ENCODE measurements at regions not wholly inside any gene's neighbourhood (a gene's known extent, or its start where the extent isn't known, plus 50 kb on each side); places are given as distances from the start of the nearest gene placed in this dataset.
A peak's percentile ranks its signal among the peaks of the same experiment; 100 is the strongest.

DNA sequence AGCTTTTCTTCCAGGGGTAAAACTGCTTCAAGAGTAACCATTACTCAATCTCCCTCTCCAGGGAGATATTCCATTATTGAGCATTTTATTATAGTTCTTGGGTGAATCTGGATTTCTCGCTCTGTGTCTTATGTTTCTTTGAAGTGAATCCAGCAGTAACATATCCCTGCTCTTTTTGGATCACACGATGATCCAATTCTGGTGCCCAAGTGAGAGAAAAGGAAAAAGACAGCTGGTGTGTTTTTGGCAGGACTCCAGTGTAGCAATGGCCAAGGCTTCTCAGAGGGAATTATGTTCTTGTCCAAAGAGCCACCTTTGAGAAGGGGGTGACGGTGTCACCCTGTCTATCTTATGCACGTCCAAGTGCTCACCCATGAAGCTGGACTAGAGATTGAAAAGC lies 140.3 kb upstream of the ERRFI1 start:
- Mint-ChIP-seq H3K4me3 (no peak overlapping the region), H3K27ac (peak overlapping the region in 1 of 6 donors; percentile 56), H3K36me3 (no peaks in the 10 kb centered on the region), H3K4me1 (peaks cover 9 to 11% (median 10%) of the 10 kb centered on the region in 3 donors), H3K9me3 (peaks cover 0 to 1% (median 0%) of the 10 kb centered on the region in 7 donors), H3K27me3 (peaks cover 4 to 25% (median 24%) of the 10 kb centered on the region in 3 donors)
- ATAC-seq (ENCODE audit: low read depth in 2 of 2) = no peak
- no peak for DNase-seq

GRCh38 chr1:8165595-8166360 lies 139.7 kb upstream of the ERRFI1 start:
- no peaks in the 10 kb centered on the region for H3K36me3 Mint-ChIP-seq
- no peak overlapping the region for H3K27ac Mint-ChIP-seq
- peaks cover 9 to 11% (median 10%) of the 10 kb centered on the region in 3 donors for H3K4me1 Mint-ChIP-seq
- peaks cover 6 to 31% (median 27%) of the 10 kb centered on the region in 3 donors for H3K27me3 Mint-ChIP-seq
- ATAC-seq (ENCODE audit: low read depth in 2 of 2) (no peak), DNase-seq (no peak)
- H3K9me3 Mint-ChIP-seq = peaks cover 0 to 1% (median 0%) of the 10 kb centered on the region in 7 donors
- H3K4me3 Mint-ChIP-seq = peak overlapping the region in 1 of 8 donors; percentile 43

DNA sequence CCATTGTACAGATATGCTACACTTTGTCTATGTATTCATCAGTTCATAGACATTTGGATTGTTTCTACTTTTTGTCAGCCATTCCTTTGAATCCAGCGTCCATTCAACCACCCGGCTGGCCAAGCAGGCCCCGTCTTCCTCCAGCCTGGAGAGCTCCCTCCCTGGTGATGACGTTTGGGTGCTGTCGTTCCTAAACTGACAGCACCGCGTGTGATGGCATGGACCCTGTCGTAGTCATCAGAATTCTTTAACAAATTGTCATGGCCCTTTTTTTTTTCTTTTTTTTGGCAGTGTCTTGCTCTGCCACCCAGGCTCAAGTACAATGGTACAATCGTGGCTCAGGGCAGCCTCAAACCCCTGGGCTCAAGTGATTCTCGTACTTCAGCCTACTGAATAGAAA lies 138.6 kb upstream of the ERRFI1 start:
- DNase-seq (no peak), ATAC-seq (ENCODE audit: low read depth in 2 of 2) (no peak)
- Mint-ChIP-seq H3K4me3 (no peak overlapping the region), H3K4me1 (peaks cover 4 to 5% (median 5%) of the 10 kb centered on the region in 3 donors), H3K36me3 (no peaks in the 10 kb centered on the region), H3K9me3 (peaks cover 0 to 1% (median 0%) of the 10 kb centered on the region in 7 donors), H3K27me3 (peaks cover 9 to 34% (median 27%) of the 10 kb centered on the region in 3 donors), H3K27ac (no peak overlapping the region)

DNA sequence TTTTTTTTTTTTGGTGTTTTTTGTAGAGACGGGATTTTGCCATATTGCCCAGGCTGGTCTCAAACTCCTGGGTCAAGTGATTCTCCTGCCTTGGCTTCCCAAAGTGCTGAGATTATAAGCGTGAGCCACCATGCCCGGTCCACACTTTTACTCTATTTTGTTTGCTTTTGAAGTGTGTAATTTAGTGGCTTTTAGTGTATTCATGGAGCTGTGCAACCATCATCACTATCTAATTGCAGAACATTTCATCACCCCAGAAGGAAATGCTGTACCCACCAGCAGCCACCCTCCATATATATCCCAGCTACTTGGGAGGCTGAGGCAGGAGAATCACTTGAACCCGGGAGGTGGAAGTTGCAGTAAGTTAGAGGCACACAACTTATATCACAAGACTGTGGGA lies 136.9 kb upstream of the ERRFI1 start:
- no peak overlapping the region for H3K27ac Mint-ChIP-seq
- H3K9me3 Mint-ChIP-seq = peaks cover 0 to 4% (median 0%) of the 10 kb centered on the region in 7 donors
- no peak for DNase-seq
- H3K36me3 Mint-ChIP-seq = no peaks in the 10 kb centered on the region
- H3K27me3 Mint-ChIP-seq = peaks cover 14 to 38% (median 35%) of the 10 kb centered on the region in 3 donors
- no peak overlapping the region for H3K4me3 Mint-ChIP-seq
- no peaks in the 10 kb centered on the region for H3K4me1 Mint-ChIP-seq
- no peak for ATAC-seq (ENCODE audit: low read depth in 2 of 2)

DNA sequence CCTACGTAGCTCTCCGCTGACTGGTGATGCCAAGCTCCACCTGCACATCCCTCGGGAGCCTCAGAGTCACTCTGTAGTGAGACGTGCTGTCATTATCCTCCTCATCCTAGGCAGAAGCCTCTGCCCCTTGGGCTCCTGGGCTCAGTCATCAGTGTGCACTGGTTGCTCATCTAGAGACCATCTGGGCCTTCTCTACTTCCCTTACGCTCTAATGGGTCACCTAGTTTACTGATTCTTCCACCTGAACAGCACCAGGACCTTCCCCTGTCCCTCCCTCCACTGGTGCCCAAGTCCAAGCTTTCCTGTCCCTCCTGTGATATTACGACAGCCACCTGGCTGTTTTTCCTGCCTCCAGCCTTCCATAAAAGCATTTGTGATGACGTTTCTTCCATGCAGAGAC lies 136.1 kb upstream of the ERRFI1 start:
- Mint-ChIP-seq H3K27me3 (peaks cover 14 to 46% (median 44%) of the 10 kb centered on the region in 3 donors), H3K27ac (no peak overlapping the region), H3K4me1 (no peaks in the 10 kb centered on the region), H3K36me3 (no peaks in the 10 kb centered on the region), H3K4me3 (no peak overlapping the region), H3K9me3 (peaks cover 0 to 4% (median 0%) of the 10 kb centered on the region in 7 donors)
- ATAC-seq (ENCODE audit: low read depth in 2 of 2) = no peak
- no peak for DNase-seq

DNA sequence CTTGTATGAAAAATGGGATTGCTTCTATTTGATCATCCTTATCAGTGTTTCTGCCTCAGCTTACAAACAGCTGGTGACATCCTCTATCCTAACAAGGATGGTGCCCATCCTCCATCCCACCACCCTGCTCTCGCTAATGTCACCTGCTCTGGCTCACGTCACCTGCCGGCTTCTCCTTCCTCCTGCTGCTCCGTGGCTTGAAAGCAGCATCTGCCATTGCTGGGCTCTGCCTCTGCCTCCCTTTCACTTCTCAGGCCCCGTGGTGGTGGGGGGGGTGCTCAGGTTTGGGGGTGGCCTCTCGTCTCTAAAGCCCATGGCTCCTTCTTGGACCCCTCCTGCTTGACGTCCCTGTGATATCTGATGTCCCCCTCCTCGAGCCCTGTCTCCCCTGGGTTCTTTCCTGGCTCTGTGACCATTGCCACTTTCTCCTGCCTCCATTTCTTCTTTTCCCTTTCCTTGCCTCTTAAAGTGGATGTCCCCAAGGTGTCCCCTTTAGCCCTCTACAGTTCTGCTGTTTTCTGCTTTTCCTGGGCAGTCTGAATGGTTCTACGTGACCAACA lies 135.5 kb upstream of the ERRFI1 start:
- DNase-seq (no peak), ATAC-seq (ENCODE audit: low read depth in 2 of 2) (no peak)
- Mint-ChIP-seq H3K27me3 (peaks cover 14 to 51% (median 49%) of the 10 kb centered on the region in 3 donors), H3K4me3 (no peak overlapping the region), H3K4me1 (no peaks in the 10 kb centered on the region), H3K36me3 (no peaks in the 10 kb centered on the region), H3K9me3 (peaks cover 0 to 4% (median 0%) of the 10 kb centered on the region in 7 donors), H3K27ac (no peak overlapping the region)

GRCh38 chr1:8159470-8160024 lies 133.4 kb upstream of the ERRFI1 start:
- Mint-ChIP-seq H3K9me3 (peaks cover 0 to 5% (median 0%) of the 10 kb centered on the region in 7 donors), H3K27me3 (peaks cover 21 to 52% (median 50%) of the 10 kb centered on the region in 3 donors), H3K4me3 (no peak overlapping the region), H3K36me3 (no peaks in the 10 kb centered on the region), H3K27ac (no peak overlapping the region), H3K4me1 (no peaks in the 10 kb centered on the region)
- DNase-seq = no peak
- no peak for ATAC-seq (ENCODE audit: low read depth in 2 of 2)

DNA sequence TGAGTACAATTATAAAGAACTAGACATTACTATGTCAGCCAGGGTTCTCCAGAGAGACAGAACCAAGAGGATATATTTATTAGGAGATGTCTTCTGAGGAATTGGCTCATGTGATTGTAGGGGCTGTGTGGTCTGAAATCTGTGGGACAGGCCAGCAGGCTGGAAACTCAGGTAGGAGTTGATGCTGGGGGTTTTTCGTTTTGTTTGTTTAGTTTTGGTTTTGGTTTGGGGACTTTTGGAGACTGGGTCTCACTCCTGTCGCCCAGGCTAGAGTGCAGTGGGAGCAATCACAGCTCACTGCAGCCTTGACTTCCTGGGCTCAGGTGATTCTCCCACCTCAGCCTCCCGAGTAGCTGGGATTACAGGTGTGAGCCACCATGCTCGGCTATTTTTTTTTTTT lies 132.9 kb upstream of the ERRFI1 start:
- H3K27me3 Mint-ChIP-seq = peaks cover 22 to 52% (median 50%) of the 10 kb centered on the region in 3 donors
- H3K4me3 Mint-ChIP-seq = no peak overlapping the region
- no peaks in the 10 kb centered on the region for H3K4me1 Mint-ChIP-seq
- ATAC-seq (ENCODE audit: low read depth in 2 of 2) = no peak
- no peaks in the 10 kb centered on the region for H3K36me3 Mint-ChIP-seq
- DNase-seq = no peak
- H3K9me3 Mint-ChIP-seq = peaks cover 0 to 5% (median 0%) of the 10 kb centered on the region in 7 donors
- H3K27ac Mint-ChIP-seq = no peak overlapping the region

DNA sequence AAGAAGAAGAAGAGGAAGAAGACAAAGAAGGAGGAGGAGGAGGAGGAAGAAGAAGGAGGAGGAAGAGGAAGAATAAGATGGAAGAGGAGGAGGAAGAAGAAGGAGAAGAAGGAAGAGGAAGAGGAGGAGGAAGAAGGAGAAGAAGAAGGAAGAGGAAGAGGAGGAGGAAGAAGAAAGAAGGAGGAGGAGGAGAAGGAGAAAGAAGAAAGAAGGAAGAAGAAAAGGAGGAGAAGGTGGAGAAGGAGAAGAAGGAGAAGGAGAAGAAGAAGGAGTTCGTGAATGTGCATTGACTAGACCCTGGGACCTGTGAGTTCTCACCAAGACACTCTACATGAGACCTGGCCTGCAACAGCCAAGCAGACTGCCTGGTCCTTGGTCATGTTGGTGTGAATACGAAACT lies 131.7 kb upstream of the ERRFI1 start:
- no peaks in the 10 kb centered on the region for H3K36me3 Mint-ChIP-seq
- H3K27ac Mint-ChIP-seq = no peak overlapping the region
- peaks cover 0 to 9% (median 5%) of the 10 kb centered on the region in 7 donors for H3K9me3 Mint-ChIP-seq
- no peak overlapping the region for H3K4me3 Mint-ChIP-seq
- no peak for DNase-seq
- no peaks in the 10 kb centered on the region for H3K4me1 Mint-ChIP-seq
- peaks cover 31 to 56% (median 52%) of the 10 kb centered on the region in 3 donors for H3K27me3 Mint-ChIP-seq
- no peak for ATAC-seq (ENCODE audit: low read depth in 2 of 2)

DNA sequence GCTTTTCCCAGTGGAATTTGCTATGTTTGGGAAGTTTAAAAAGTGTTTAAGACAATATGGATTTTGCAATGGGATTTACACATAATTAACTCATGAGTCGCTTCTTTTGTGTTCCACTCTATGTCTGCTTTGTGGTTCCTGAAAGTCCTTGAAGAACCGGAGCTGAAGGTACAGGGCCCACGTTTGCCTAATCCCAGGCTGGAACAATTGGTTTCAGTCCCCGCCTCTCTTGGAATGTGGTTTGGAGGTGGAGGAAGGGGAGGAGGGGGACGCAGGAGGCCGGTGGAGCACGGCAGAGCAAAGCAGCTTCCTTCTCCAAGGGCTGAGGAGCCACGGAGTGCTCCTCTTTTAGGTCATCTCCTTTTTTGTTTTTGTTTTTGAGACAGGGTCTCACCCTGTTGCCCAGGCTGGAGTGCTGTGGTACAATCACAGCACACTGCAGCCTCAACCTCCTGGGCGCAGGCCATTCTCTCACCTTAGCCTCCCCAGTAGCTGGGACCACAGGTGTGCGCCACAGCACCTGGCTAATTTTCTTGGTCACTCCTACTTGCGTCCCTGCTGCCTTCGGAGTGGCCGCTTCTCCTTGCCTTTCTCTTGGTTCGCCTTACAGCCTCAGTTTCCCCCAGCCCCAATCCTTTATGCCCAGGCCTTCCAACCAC lies 129.5 kb upstream of the ERRFI1 start:
- H3K4me1 Mint-ChIP-seq = no peaks in the 10 kb centered on the region
- H3K9me3 Mint-ChIP-seq = peaks cover 0 to 10% (median 6%) of the 10 kb centered on the region in 7 donors
- H3K36me3 Mint-ChIP-seq = no peaks in the 10 kb centered on the region
- no peak overlapping the region for H3K4me3 Mint-ChIP-seq
- H3K27me3 Mint-ChIP-seq = peaks cover 31 to 60% (median 32%) of the 10 kb centered on the region in 3 donors
- DNase-seq (no peak), ATAC-seq (ENCODE audit: low read depth in 2 of 2) (no peak)
- H3K27ac Mint-ChIP-seq = no peak overlapping the region

- peaks cover 0 to 10% (median 7%) of the 10 kb centered on the region in 7 donors for H3K9me3 Mint-ChIP-seq
- H3K36me3 Mint-ChIP-seq = no peaks in the 10 kb centered on the region
- H3K4me3 Mint-ChIP-seq = no peak overlapping the region
- H3K27ac Mint-ChIP-seq = no peak overlapping the region
- no peaks in the 10 kb centered on the region for H3K4me1 Mint-ChIP-seq
- ATAC-seq (ENCODE audit: low read depth in 2 of 2) (no peak), DNase-seq (no peak)
- H3K27me3 Mint-ChIP-seq = peaks cover 29 to 64% (median 31%) of the 10 kb centered on the region in 3 donors
Measured at GRCh38 chr1:8154621-8155052, 128.5 kb upstream of the ERRFI1 start.

- Mint-ChIP-seq H3K27me3 (peaks cover 29 to 62% (median 34%) of the 10 kb centered on the region in 3 donors), H3K4me3 (no peak overlapping the region), H3K9me3 (peaks cover 0 to 10% (median 7%) of the 10 kb centered on the region in 7 donors), H3K4me1 (no peaks in the 10 kb centered on the region), H3K27ac (no peak overlapping the region), H3K36me3 (no peaks in the 10 kb centered on the region)
- DNase-seq (no peak), ATAC-seq (ENCODE audit: low read depth in 2 of 2) (no peak)
Measured at GRCh38 chr1:8153961-8154360, 127.9 kb upstream of the ERRFI1 start.
